GM18499 (cell line): ENCODE measurements at regions not wholly inside any gene's neighbourhood (a gene's known extent, or its start where the extent isn't known, plus 50 kb on each side); places are given as distances from the start of the nearest gene placed in this dataset.
"Not testable (repeated sequence)": the region's sequence is repeated elsewhere in the genome, so short reads cannot be mapped to it uniquely, and the experiment has no call there.

Experiments
- ATAC-seq: cut with Tn5 transposase; IDR thresholded peaks from one replicate; pipeline ENCODE4 v1.9.1; 2021; ENCODE audit warnings: moderate number of reproducible peaks; ENCODE audit not compliant: insufficient read depth, unreplicated experiment

GRCh38 chr4:37771771-37772170 is 54.7 kb upstream of the PGM2 start:
- ATAC-seq, result no peak

- no peak for ATAC-seq
Measured at GRCh38 chr4:37770016-37770415, 56.5 kb upstream of the PGM2 start.

GRCh38 chr4:37769391-37769989 is 57.0 kb upstream of the PGM2 start:
- no peak for ATAC-seq

- ATAC-seq, result no peak
Measured at GRCh38 chr4:37767546-37767945, 58.9 kb upstream of the PGM2 start.

- ATAC-seq, result no peak
Measured at GRCh38 chr4:37767019-37767418, 59.5 kb upstream of the PGM2 start.

GRCh38 chr4:37765741-37766140 is 60.7 kb upstream of the PGM2 start:
- peak; percentile 59 for ATAC-seq

- no peak for ATAC-seq
Measured at GRCh38 chr4:37763831-37764230, 62.7 kb upstream of the PGM2 start.

- ATAC-seq, result no peak
Measured at GRCh38 chr4:37762991-37763368, 63.5 kb upstream of the PGM2 start.

- no peak for ATAC-seq
Measured at GRCh38 chr4:37762294-37762990, 64.0 kb upstream of the PGM2 start.

- ATAC-seq, result no peak
Measured at GRCh38 chr4:37760840-37761239, 65.6 kb upstream of the PGM2 start.

GRCh38 chr4:37759833-37760232 is 66.7 kb upstream of the PGM2 start:
- ATAC-seq, result no peak

GRCh38 chr4:37758226-37758625 is 68.3 kb upstream of the PGM2 start:
- ATAC-seq, result no peak

- ATAC-seq, result no peak
Measured at GRCh38 chr4:37757761-37758160, 68.7 kb upstream of the PGM2 start.

- ATAC-seq, result no peak
Measured at GRCh38 chr4:37757121-37757520, 69.4 kb upstream of the PGM2 start.

- ATAC-seq, result no peak
Measured at GRCh38 chr4:37754410-37755185, 68.4 kb upstream of the RELL1 start.

- no peak for ATAC-seq
Measured at GRCh38 chr4:37749398-37749988, 63.3 kb upstream of the RELL1 start.

- ATAC-seq, result no peak
Measured at GRCh38 chr4:37748485-37748884, 62.3 kb upstream of the RELL1 start.

- no peak for ATAC-seq
Measured at GRCh38 chr4:37747772-37748330, 61.7 kb upstream of the RELL1 start.

GRCh38 chr4:37746852-37747251 is 60.7 kb upstream of the RELL1 start:
- not testable (repeated sequence) for ATAC-seq

GRCh38 chr4:37745946-37746345 is 59.8 kb upstream of the RELL1 start:
- no peak for ATAC-seq

- ATAC-seq, result no peak
Measured at GRCh38 chr4:37742149-37742548, 56.0 kb upstream of the RELL1 start.
